WTC11 (cell line): ENCODE measurements at regions not wholly inside any gene's neighbourhood (a gene's known extent, or its start where the extent isn't known, plus 50 kb on each side); places are given as distances from the start of the nearest gene placed in this dataset.

Experiments used
- TF ChIP-seq, protein P1 (sequence below): sonication (generic); formaldehyde crosslinking; IDR thresholded peaks from 2 replicates; pipeline ENCODE4 v1.8.1; 2022; ENCODE audit warnings: mild to moderate bottlenecking, missing genetic modification reagents, moderate library complexity, borderline replicate concordance
- TF ChIP-seq, protein P2 (sequence below): fragments of 200-600 bp; IDR thresholded peaks from 2 replicates; pipeline ENCODE4 v1.8.0; 2022; ENCODE audit warnings: antibody characterized with exemption

DNA sequence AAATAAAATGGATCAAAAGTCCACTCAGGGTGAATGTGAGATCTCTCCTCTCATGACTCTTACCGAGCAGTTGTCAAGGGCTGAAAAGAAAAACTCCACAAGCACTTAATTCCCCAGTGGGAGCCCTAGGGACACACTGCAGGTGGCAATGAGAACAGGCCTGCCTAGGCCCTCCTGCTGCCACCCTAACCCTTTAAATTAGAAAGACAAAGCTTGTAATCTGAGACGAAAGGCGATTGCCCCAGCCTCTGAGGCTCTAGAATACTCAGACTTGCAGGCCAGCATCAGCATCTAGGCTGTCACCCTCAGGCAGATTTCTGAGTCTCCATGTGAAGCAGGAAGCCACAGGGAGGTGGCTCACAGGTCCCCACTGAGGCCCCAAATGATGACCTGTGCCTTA, 457.0 kb upstream of the MYT1L start:
- TF ChIP-seq, protein P1, sequence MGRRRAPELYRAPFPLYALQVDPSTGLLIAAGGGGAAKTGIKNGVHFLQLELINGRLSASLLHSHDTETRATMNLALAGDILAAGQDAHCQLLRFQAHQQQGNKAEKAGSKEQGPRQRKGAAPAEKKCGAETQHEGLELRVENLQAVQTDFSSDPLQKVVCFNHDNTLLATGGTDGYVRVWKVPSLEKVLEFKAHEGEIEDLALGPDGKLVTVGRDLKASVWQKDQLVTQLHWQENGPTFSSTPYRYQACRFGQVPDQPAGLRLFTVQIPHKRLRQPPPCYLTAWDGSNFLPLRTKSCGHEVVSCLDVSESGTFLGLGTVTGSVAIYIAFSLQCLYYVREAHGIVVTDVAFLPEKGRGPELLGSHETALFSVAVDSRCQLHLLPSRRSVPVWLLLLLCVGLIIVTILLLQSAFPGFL (CRISPR knock-in tag) = no peak
- TF ChIP-seq, protein P2, sequence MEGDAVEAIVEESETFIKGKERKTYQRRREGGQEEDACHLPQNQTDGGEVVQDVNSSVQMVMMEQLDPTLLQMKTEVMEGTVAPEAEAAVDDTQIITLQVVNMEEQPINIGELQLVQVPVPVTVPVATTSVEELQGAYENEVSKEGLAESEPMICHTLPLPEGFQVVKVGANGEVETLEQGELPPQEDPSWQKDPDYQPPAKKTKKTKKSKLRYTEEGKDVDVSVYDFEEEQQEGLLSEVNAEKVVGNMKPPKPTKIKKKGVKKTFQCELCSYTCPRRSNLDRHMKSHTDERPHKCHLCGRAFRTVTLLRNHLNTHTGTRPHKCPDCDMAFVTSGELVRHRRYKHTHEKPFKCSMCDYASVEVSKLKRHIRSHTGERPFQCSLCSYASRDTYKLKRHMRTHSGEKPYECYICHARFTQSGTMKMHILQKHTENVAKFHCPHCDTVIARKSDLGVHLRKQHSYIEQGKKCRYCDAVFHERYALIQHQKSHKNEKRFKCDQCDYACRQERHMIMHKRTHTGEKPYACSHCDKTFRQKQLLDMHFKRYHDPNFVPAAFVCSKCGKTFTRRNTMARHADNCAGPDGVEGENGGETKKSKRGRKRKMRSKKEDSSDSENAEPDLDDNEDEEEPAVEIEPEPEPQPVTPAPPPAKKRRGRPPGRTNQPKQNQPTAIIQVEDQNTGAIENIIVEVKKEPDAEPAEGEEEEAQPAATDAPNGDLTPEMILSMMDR = no peak
